ENCODE measurements at regions not wholly inside any gene's neighbourhood (a gene's known extent, or its start where the extent isn't known, plus 50 kb on each side); places are given as distances from the start of the nearest gene placed in this dataset.
"Not testable (repeated sequence)": the region's sequence is repeated elsewhere in the genome, so short reads cannot be mapped to it uniquely, and the experiment has no call there.

DNA sequence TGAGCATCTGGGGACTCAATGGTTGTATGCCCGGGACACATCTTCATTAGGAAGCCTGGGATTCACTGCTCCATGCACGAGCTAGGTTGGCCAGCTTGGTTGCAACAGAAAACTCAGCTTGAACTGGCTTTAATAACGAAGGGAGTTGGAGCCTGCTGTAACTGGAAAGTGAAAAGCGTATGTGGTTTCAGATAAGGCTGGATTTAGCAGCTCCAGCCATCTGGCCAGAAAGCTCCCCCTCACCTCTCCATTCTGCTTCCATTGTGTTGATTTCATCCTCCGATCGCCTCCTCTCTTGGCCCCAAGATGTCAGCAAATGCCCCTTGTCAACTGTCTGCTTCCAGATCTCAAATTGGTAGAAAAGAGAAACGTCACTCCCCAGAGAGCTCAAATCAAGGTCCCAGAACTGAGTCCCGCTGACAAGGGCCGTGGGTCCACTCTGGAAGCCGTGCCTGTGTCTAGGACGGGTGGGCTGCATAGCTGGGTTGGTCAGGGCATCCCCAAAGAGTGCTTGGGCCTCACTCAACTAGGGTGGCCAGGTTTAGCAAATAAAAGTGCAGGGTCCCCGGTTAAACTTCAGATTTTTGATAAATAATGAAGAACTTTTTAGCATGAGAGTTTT, 117.0 kb upstream of the PMEPA1 start:
- H3K4me3 ChIP-seq (ENCODE audit: insufficient read depth, low read depth, low read length): no peak overlapping the region
- no peak overlapping the region for H3K27ac ChIP-seq (ENCODE audit: insufficient read depth, low read depth, low read length, poor library complexity, severe bottlenecking)
- no peaks in the 10 kb centered on the region for H3K36me3 ChIP-seq (ENCODE audit: control insufficient read depth, insufficient read depth, low read length)
- H3K9me3 ChIP-seq (ENCODE audit: control insufficient read depth, low read length): no peaks in the 10 kb centered on the region
- no peaks in the 10 kb centered on the region for H3K27me3 ChIP-seq (ENCODE audit: control insufficient read depth, insufficient read depth, low read length, poor library complexity, severe bottlenecking)
- 89% methylated on average over 12 of the region's 12 CpGs for WGBS, 2 experiments
- no peaks in the 10 kb centered on the region for H3K4me1 ChIP-seq (ENCODE audit: control insufficient read depth, insufficient read depth, low read length)

DNA sequence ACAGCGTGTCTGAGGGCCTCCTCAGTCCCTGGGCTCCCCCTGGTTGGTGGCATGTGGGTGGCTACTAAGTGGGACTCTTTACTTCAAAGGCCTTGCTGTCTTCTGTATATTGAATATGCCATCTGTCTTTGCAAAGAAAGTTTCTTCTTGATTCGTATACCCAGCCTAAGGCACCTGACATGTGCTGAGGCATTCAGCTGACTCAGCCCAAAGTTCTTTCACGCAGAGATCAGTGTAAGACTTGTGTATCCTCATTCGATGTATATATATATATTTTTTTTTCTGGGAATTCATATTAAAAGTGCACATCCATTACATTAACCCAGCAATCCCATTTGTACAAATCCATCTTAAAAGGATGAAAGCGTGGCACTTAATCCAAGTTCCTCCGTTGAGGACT, 115.1 kb upstream of the PMEPA1 start:
- Histone ChIP-seq H3K4me1 (ENCODE audit: control insufficient read depth, insufficient read depth, low read length) (no peaks in the 10 kb centered on the region), H3K27ac (ENCODE audit: insufficient read depth, low read depth, low read length, poor library complexity, severe bottlenecking) (no peak overlapping the region), H3K36me3 (ENCODE audit: control insufficient read depth, insufficient read depth, low read length) (no peaks in the 10 kb centered on the region), H3K27me3 (ENCODE audit: control insufficient read depth, insufficient read depth, low read length, poor library complexity, severe bottlenecking) (no peaks in the 10 kb centered on the region), H3K9me3 (ENCODE audit: control insufficient read depth, low read length) (no peaks in the 10 kb centered on the region), H3K4me3 (ENCODE audit: insufficient read depth, low read depth, low read length) (no peak overlapping the region)
- WGBS, 2 experiments: 89 to 93% methylated on average over 5 of the region's 6 CpGs

DNA sequence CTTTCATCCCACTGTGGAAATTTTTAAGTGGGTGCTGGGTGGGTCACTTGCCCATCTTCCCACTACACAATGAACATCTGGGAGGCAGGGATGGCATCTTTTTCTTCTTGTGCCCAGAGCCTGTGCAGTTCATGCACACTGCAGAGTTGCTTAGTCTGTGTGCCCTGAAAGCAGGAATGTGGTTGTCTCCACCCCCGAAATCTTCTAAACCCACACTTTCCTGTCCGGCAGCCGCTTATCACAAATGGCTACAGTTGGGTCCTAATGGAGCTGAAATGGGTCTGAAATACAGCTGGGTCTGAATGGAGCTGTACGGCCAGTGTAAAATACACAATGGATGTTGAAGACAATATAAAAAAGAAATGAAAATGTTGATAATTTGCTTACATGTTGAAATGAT, 112.1 kb upstream of the PMEPA1 start:
- Histone ChIP-seq H3K4me1 (ENCODE audit: control insufficient read depth, insufficient read depth, low read length) (no peaks in the 10 kb centered on the region), H3K27ac (ENCODE audit: insufficient read depth, low read depth, low read length, poor library complexity, severe bottlenecking) (no peak overlapping the region), H3K9me3 (ENCODE audit: control insufficient read depth, low read length) (no peaks in the 10 kb centered on the region), H3K36me3 (ENCODE audit: control insufficient read depth, insufficient read depth, low read length) (no peaks in the 10 kb centered on the region), H3K27me3 (ENCODE audit: control insufficient read depth, insufficient read depth, low read length, poor library complexity, severe bottlenecking) (no peaks in the 10 kb centered on the region), H3K4me3 (ENCODE audit: insufficient read depth, low read depth, low read length) (no peak overlapping the region)
- 93 to 94% methylated on average over 4 of the region's 4 CpGs for WGBS, 2 experiments

DNA sequence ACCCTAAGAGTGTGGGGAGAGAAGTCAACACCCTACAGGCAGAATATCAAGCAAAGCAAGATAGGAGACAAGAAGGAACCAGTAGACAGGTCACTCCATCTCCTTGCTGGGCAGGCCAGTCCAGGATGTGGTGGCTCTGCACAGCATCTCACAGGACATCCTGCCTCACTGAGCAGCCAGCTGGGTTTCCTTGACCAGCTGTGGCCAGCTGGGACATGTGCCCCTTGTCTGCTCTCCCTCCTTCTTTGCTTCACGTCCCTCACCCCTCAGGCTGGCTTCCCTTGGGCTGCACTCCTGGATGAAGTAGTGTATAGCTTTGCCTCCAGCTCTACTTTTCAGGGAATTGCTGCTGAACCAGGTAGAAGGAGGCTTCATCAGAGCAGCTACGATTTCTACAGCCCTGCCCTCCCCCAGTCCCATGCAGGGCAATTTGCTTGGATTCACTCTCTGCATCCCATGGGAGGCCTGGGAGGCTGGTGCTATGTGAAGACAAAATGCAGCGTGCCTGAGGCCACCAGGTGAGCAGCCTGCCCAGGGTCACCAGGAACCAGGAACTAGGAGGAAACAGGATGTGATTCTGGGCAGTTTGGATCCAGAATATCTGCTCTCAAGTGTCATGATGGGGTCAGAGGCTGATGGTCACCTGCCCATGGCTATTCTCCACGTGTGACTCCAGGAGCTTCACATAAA, 110.0 kb upstream of the PMEPA1 start:
- H3K4me1 ChIP-seq (ENCODE audit: control insufficient read depth, insufficient read depth, low read length): no peaks in the 10 kb centered on the region
- no peak overlapping the region for H3K27ac ChIP-seq (ENCODE audit: insufficient read depth, low read depth, low read length, poor library complexity, severe bottlenecking)
- H3K27me3 ChIP-seq (ENCODE audit: control insufficient read depth, insufficient read depth, low read length, poor library complexity, severe bottlenecking): no peaks in the 10 kb centered on the region
- no peaks in the 10 kb centered on the region for H3K9me3 ChIP-seq (ENCODE audit: control insufficient read depth, low read length)
- no peaks in the 10 kb centered on the region for H3K36me3 ChIP-seq (ENCODE audit: control insufficient read depth, insufficient read depth, low read length)
- no peak overlapping the region for H3K4me3 ChIP-seq (ENCODE audit: insufficient read depth, low read depth, low read length)
- 82 to 86% methylated on average over 4 of the region's 4 CpGs for WGBS, 2 experiments

DNA sequence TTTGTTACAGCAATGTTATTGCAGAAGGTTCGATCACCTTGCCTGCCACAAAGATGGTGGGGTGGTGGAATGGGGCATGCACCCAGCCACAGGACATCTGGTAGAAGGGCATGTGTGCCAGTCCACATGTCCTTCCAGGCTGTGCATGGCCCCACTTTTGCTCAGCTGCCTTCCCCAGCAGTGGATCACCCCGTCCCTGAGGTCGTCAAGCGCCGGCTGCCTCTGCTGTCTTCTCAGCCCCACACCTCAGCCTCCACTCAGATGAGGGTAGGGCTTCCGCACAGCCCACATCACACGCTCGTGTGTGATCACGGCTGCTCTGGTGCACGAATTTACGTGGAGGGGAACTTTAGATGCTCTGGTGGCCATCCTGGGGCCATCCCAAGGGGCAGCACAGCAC, 109.5 kb upstream of the PMEPA1 start:
- Histone ChIP-seq H3K27me3 (ENCODE audit: control insufficient read depth, insufficient read depth, low read length, poor library complexity, severe bottlenecking) (no peaks in the 10 kb centered on the region), H3K4me3 (ENCODE audit: insufficient read depth, low read depth, low read length) (no peak overlapping the region), H3K27ac (ENCODE audit: insufficient read depth, low read depth, low read length, poor library complexity, severe bottlenecking) (no peak overlapping the region), H3K9me3 (ENCODE audit: control insufficient read depth, low read length) (no peaks in the 10 kb centered on the region), H3K4me1 (ENCODE audit: control insufficient read depth, insufficient read depth, low read length) (no peaks in the 10 kb centered on the region), H3K36me3 (ENCODE audit: control insufficient read depth, insufficient read depth, low read length) (no peaks in the 10 kb centered on the region)
- WGBS, 2 experiments: 93 to 95% methylated on average over 11 of the region's 11 CpGs

DNA sequence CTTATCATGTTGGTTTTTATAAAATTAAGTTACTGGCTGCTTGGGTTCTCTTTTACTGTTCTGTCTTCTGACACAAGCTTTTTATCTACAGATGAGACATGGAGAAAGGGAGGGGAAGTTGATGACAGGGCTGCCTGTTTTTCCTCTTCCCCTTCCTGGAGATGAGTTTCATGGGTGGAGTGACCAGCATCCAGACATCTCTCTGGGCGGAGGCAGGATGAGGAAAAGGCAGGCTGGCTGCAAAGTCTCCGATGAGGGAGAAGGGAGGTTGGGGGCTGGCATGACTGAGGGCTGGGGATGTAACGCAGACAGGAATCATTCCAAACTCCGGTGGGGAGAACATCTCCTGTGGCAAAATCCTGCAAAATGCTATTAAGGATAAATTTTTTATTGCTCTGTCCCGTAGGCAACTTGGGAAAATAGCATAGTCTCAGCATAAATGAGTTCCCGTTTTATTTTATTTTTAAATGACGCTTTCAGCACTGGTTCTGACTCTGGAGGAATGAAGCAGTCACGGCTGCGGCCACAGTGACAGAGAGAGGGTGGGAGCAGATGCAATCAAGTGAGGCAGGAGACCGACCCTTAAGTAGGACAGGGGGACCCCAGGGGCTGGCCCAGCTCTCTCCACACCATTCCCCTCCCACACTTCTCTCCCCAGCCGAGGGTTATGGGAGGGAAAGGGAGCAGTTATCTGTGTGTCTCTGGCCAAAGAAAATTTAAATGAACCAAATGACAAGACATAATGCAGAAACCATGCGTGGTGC, 108.8 kb upstream of the PMEPA1 start:
- Histone ChIP-seq H3K9me3 (ENCODE audit: control insufficient read depth, low read length) (no peaks in the 10 kb centered on the region), H3K4me1 (ENCODE audit: control insufficient read depth, insufficient read depth, low read length) (no peaks in the 10 kb centered on the region), H3K36me3 (ENCODE audit: control insufficient read depth, insufficient read depth, low read length) (no peaks in the 10 kb centered on the region), H3K27ac (ENCODE audit: insufficient read depth, low read depth, low read length, poor library complexity, severe bottlenecking) (no peak overlapping the region), H3K27me3 (ENCODE audit: control insufficient read depth, insufficient read depth, low read length, poor library complexity, severe bottlenecking) (no peaks in the 10 kb centered on the region), H3K4me3 (ENCODE audit: insufficient read depth, low read depth, low read length) (no peak overlapping the region)
- 92 to 95% methylated on average over 11 to 12 of the region's 12 CpGs for WGBS, 2 experiments

DNA sequence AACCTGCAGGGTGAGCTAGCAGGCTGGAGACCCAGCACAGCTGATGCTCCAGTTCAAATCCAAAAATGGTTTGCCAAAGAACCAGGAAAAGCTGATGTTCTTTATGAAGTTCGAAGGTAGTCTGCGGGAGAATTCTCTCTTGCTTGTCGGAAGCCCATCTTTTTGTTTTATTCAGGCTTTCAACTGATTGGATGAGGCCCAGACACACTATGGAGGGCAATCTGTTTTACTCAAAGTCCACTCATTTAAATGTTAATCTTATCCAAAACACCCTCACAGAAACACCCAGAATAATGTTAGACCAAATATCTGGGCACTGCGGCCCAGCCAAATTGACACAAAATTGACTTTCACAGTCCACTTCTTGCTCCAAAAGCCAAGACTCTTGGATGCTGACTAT, 105.6 kb upstream of the PMEPA1 start:
- H3K4me1 ChIP-seq (ENCODE audit: control insufficient read depth, insufficient read depth, low read length): peaks cover 13% of the 10 kb centered on the region
- H3K36me3 ChIP-seq (ENCODE audit: control insufficient read depth, insufficient read depth, low read length): no peaks in the 10 kb centered on the region
- no peak overlapping the region for H3K27ac ChIP-seq (ENCODE audit: insufficient read depth, low read depth, low read length, poor library complexity, severe bottlenecking)
- H3K4me3 ChIP-seq (ENCODE audit: insufficient read depth, low read depth, low read length): no peak overlapping the region
- WGBS, 2 experiments: 93 to 95% methylated on average over 4 of the region's 4 CpGs
- no peaks in the 10 kb centered on the region for H3K27me3 ChIP-seq (ENCODE audit: control insufficient read depth, insufficient read depth, low read length, poor library complexity, severe bottlenecking)
- H3K9me3 ChIP-seq (ENCODE audit: control insufficient read depth, low read length): no peaks in the 10 kb centered on the region

DNA sequence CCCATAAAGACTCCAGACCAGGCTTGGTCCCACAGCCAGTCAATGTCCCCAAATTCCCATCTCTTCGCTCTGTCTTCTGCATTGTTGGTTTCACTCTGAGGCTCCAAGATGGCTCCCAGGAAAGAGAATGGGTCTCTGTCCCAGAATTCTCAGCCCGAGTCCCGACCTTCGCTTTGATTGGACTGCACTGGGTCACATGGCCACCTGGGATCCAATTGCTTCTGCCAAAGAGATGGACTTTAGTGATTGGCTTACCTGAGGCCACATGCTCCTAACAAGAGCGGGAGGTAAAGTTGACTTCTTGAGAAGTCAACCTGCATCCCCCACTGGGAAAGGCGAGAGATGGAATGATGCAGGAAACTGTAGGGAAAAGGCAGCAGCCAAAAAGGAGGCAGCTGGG, 104.7 kb upstream of the PMEPA1 start:
- H3K36me3 ChIP-seq (ENCODE audit: control insufficient read depth, insufficient read depth, low read length): no peaks in the 10 kb centered on the region
- H3K4me1 ChIP-seq (ENCODE audit: control insufficient read depth, insufficient read depth, low read length): peaks cover 16% of the 10 kb centered on the region
- H3K27me3 ChIP-seq (ENCODE audit: control insufficient read depth, insufficient read depth, low read length, poor library complexity, severe bottlenecking): no peaks in the 10 kb centered on the region
- WGBS, 2 experiments: 94 to 97% methylated on average over 6 of the region's 6 CpGs
- H3K9me3 ChIP-seq (ENCODE audit: control insufficient read depth, low read length): no peaks in the 10 kb centered on the region
- H3K4me3 ChIP-seq (ENCODE audit: insufficient read depth, low read depth, low read length): no peak overlapping the region
- no peak overlapping the region for H3K27ac ChIP-seq (ENCODE audit: insufficient read depth, low read depth, low read length, poor library complexity, severe bottlenecking)

DNA sequence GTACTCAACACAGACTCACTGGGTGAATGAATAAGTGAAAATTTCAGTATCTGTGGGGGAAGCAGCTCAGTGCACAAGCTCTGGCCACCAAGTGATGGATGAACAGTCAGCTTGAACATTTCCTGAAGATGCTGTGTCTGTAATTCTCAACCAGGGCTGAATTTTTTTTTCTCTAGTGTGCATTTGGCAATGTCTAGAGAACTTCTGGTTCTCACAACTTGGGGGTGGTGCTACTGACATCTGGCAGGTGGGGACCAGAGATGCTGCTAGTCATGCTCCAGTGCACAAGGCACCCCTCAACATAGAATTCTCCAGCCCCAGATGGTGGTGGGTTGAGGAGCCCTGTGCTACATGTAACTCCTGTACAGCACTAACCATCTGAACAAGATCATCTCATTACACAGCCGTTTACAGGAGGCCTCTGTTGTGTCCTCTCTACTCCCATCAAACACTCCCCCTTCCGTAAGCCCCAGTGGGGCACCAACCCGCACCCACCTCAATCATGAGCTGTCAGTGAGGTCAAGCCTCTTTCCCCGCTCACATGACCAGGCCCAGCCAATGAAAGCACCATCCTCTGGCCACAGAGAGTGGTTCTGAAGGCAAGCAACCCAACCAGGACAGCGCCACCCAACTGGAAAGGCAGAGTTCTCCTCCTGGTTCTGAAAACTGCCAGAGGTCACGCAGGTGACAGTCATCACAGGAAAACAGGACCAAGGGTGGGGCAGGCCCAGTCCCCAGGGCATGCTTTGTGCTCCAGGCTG, 103.9 kb upstream of the PMEPA1 start:
- Histone ChIP-seq H3K4me3 (ENCODE audit: insufficient read depth, low read depth, low read length) (no peak overlapping the region), H3K27ac (ENCODE audit: insufficient read depth, low read depth, low read length, poor library complexity, severe bottlenecking) (no peak overlapping the region), H3K9me3 (ENCODE audit: control insufficient read depth, low read length) (no peaks in the 10 kb centered on the region), H3K36me3 (ENCODE audit: control insufficient read depth, insufficient read depth, low read length) (no peaks in the 10 kb centered on the region), H3K4me1 (ENCODE audit: control insufficient read depth, insufficient read depth, low read length) (peaks cover 16% of the 10 kb centered on the region), H3K27me3 (ENCODE audit: control insufficient read depth, insufficient read depth, low read length, poor library complexity, severe bottlenecking) (no peaks in the 10 kb centered on the region)
- 94 to 95% methylated on average over 6 of the region's 6 CpGs for WGBS, 2 experiments

DNA sequence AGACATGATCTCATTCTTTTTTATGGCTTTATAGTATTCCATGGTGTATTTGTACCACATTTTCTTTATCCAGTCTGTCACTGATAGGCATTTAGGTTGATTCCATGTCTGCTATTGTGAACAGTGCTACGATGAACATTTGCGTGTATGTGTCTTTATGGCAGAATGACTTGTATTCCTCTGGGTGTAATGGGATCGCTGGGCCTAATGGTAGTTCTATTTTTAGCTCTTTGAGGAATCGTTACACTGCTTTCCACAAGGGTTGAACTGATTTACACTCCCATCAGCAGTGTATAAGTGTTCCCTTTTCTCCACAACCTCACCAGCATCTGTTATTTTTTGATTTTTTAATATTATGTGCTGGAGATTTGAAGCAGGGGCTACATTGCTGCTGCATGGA, 102.8 kb upstream of the PMEPA1 start:
- WGBS, 2 experiments: 93 to 96% methylated on average over 4 of the region's 4 CpGs

More for the DNA sequence above, 102.8 kb upstream of the PMEPA1 start:
- H3K9me3 ChIP-seq (ENCODE audit: control insufficient read depth, low read length); H3K4me3 ChIP-seq (ENCODE audit: insufficient read depth, low read depth, low read length); H3K36me3 ChIP-seq (ENCODE audit: control insufficient read depth, insufficient read depth, low read length); H3K27me3 ChIP-seq (ENCODE audit: control insufficient read depth, insufficient read depth, low read length, poor library complexity, severe bottlenecking); H3K27ac ChIP-seq (ENCODE audit: insufficient read depth, low read depth, low read length, poor library complexity, severe bottlenecking): not testable (repeated sequence)
- peaks cover 16% of the 10 kb centered on the region for H3K4me1 ChIP-seq (ENCODE audit: control insufficient read depth, insufficient read depth, low read length)

Measured in ectodermal cell (in vitro differentiated cells).